Uterus (tissue), 2 donors: ENCODE measurements at regions not wholly inside any gene's neighbourhood (a gene's known extent, or its start where the extent isn't known, plus 50 kb on each side); places are given as distances from the start of the nearest gene placed in this dataset.

Experiments used
- POLR2A ChIP-seq, 2 donors: fragments of 450-650 bp; IDR thresholded peaks; one replicate each; pipeline ENCODE4 v1.6.1; 2016; ENCODE audit warnings: antibody characterized with exemption in 2 of 2, mild to moderate bottlenecking in 1 of 2, moderate library complexity in 1 of 2
- TF ChIP-seq, protein P1 (sequence below), 4 experiments: fragments of 200-600 bp in 2 of 4; fragments of 450-650 bp in 2 of 4; sonication (generic) in 2 of 4; IDR thresholded peaks; one replicate each; pipeline ENCODE4 v1.5.1; 2016 to 2019; ENCODE audit warnings: antibody characterized with exemption in 4 of 4, mild to moderate bottlenecking in 2 of 4, moderate library complexity in 1 of 4

- TF ChIP-seq POLR2A (IDR thresholded peaks at IDR 0.05) = no peak
- TF ChIP-seq, protein P1, sequence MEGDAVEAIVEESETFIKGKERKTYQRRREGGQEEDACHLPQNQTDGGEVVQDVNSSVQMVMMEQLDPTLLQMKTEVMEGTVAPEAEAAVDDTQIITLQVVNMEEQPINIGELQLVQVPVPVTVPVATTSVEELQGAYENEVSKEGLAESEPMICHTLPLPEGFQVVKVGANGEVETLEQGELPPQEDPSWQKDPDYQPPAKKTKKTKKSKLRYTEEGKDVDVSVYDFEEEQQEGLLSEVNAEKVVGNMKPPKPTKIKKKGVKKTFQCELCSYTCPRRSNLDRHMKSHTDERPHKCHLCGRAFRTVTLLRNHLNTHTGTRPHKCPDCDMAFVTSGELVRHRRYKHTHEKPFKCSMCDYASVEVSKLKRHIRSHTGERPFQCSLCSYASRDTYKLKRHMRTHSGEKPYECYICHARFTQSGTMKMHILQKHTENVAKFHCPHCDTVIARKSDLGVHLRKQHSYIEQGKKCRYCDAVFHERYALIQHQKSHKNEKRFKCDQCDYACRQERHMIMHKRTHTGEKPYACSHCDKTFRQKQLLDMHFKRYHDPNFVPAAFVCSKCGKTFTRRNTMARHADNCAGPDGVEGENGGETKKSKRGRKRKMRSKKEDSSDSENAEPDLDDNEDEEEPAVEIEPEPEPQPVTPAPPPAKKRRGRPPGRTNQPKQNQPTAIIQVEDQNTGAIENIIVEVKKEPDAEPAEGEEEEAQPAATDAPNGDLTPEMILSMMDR (IDR thresholded peaks at IDR 0.05) = no peak
Measured at GRCh38 chr9:129333617-129334104, 155.6 kb upstream of the IER5L start.
